Thyroid gland (tissue), 4 donors: ENCODE measurements at regions not wholly inside any gene's neighbourhood (a gene's known extent, or its start where the extent isn't known, plus 50 kb on each side); places are given as distances from the start of the nearest gene placed in this dataset.

Source experiments
- DNase-seq, 2 donors: peaks; one replicate each; pipeline ENCODE4 v3.0.0-alpha.2; 2019
- H3K27ac ChIP-seq, 3 donors: fragments of 200-600 bp; sonication (generic); 1 replicate in 2 of 3; 2 replicates in 1 of 3; pipeline ENCODE4 v1.5.1; 2016 to 2019; ENCODE audit warnings: mild to moderate bottlenecking in 1 of 3, moderate library complexity in 1 of 3
- H3K27me3 ChIP-seq: fragments of 200-600 bp; sonication (generic); one replicate; pipeline ENCODE4 v1.5.1; 2019
- H3K36me3 ChIP-seq, 2 donors: fragments of 200-600 bp; sonication (generic); one replicate each; pipeline ENCODE4 v1.5.1; 2016 to 2019
- H3K4me1 ChIP-seq, 2 donors: fragments of 200-600 bp; sonication (generic); one replicate each; pipeline ENCODE4 v1.5.1; 2017 to 2019
- H3K4me3 ChIP-seq, 3 donors: fragments of 200-600 bp; sonication (generic); replicated peaks in 1 of 3; 1 replicate in 2 of 3; 2 replicates in 1 of 3; pipeline ENCODE4 v1.5.1; 2016; ENCODE audit warnings: mild to moderate bottlenecking in 1 of 3
- H3K9me3 ChIP-seq: fragments of 200-600 bp; sonication (generic); one replicate; pipeline ENCODE4 v1.5.1; 2017
- CTCF ChIP-seq, 6 experiments: fragments of 200-600 bp in 3 of 6; fragments of 450-650 bp in 3 of 6; sonication (generic) in 3 of 6; IDR thresholded peaks; one replicate each; pipeline ENCODE4 v1.5.1; 2016 to 2019; ENCODE audit warnings: antibody characterized with exemption in 6 of 6, mild to moderate bottlenecking in 2 of 6, inconsistent platforms in 1 of 6, moderate library complexity in 1 of 6
- POLR2A ChIP-seq, 2 donors: fragments of 450-650 bp; IDR thresholded peaks; one replicate each; pipeline ENCODE4 v1.6.1; 2017; ENCODE audit warnings: antibody characterized with exemption in 2 of 2, mild to moderate bottlenecking in 2 of 2, moderate library complexity in 1 of 2
- WGBS, 2 donors: methylation state at CpG; one replicate each; pipeline ENCODE4 v1.1.5; 2017; 5-methylcytosine and 5-hydroxymethylcytosine counted together
- intact Hi-C: fragments of 100-400 bp; cut with DNase I; formaldehyde crosslinking; loops from one replicate; pipeline ENCODE4 v1.15.1; 2023

DNA sequence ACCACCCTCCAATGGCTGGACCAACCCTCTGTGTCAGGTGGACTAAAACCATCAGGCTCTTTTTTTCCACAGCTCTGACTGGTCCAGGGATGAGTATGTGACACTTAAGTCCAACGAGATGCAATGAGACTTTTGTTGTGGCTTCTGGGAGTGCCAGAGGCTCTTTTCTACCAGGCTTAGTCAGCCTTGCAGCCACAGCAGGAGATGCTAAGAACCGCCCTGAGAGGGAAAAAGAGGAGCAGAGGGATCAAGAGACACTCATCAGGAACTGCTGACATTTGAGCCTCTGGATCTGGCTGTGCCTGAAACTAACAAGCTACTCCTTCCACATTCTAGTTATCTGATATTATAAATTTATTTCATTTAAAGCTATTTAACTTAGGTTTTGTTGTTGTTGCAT, 270.9 kb upstream of the SULF2 start:
- Histone ChIP-seq H3K27me3 (no peaks in the 10 kb centered on the region), H3K4me1 (no peaks in the 10 kb centered on the region), H3K27ac (no peak overlapping the region), H3K36me3 (no peaks in the 10 kb centered on the region), H3K4me3 (no peak overlapping the region), H3K9me3 (no peaks in the 10 kb centered on the region)
- 56 to 61% methylated on average over 2 of the region's 2 CpGs for WGBS, 2 donors
- TF ChIP-seq CTCF (IDR thresholded peaks at IDR 0.05): no peak
- TF ChIP-seq POLR2A (IDR thresholded peaks at IDR 0.05): no peak
- intact Hi-C loops: no loop called here
- DNase-seq: no peak

DNA sequence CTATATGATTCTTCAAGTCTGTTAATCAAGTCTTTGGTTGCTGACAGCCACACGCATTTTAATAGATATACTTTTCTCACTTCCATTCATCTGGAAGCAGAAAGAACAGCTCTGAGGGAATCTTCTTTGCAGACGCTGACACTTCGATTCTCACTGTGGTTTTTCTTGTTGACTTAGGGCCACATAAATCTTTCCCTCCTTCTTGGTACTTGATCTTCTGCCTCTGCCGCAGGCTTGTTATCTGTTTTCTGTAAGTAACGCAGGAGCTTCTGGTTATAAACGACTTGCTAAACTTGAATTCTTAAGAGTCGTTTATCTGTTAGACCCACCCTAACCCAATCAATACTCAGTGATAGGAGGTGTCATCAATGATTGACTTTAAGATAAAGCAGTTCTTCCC, 268.8 kb upstream of the SULF2 start:
- DNase-seq: no peak
- WGBS, 2 donors: 82 to 89% methylated on average over 7 of the region's 7 CpGs
- H3K27ac ChIP-seq: no peak overlapping the region
- no peaks in the 10 kb centered on the region for H3K9me3 ChIP-seq
- H3K27me3 ChIP-seq: no peaks in the 10 kb centered on the region
- no peaks in the 10 kb centered on the region for H3K36me3 ChIP-seq
- H3K4me3 ChIP-seq: no peak overlapping the region
- H3K4me1 ChIP-seq: no peaks in the 10 kb centered on the region
- intact Hi-C loops: no loop called here
- TF ChIP-seq CTCF (IDR thresholded peaks at IDR 0.05) (no peak), POLR2A (IDR thresholded peaks at IDR 0.05) (no peak)

- Histone ChIP-seq H3K27me3 (no peaks in the 10 kb centered on the region), H3K4me3 (no peak overlapping the region), H3K9me3 (no peaks in the 10 kb centered on the region), H3K4me1 (no peaks in the 10 kb centered on the region), H3K27ac (no peak overlapping the region), H3K36me3 (no peaks in the 10 kb centered on the region)
- TF ChIP-seq POLR2A (IDR thresholded peaks at IDR 0.05): no peak
- TF ChIP-seq CTCF (IDR thresholded peaks at IDR 0.05): no peak
- DNase-seq: no peak
- intact Hi-C loops: no loop called here
- WGBS, 2 donors: 45 to 47% methylated on average over 2 of the region's 2 CpGs
Measured at GRCh38 chr20:48052475-48052835, 267.2 kb upstream of the SULF2 start.

DNA sequence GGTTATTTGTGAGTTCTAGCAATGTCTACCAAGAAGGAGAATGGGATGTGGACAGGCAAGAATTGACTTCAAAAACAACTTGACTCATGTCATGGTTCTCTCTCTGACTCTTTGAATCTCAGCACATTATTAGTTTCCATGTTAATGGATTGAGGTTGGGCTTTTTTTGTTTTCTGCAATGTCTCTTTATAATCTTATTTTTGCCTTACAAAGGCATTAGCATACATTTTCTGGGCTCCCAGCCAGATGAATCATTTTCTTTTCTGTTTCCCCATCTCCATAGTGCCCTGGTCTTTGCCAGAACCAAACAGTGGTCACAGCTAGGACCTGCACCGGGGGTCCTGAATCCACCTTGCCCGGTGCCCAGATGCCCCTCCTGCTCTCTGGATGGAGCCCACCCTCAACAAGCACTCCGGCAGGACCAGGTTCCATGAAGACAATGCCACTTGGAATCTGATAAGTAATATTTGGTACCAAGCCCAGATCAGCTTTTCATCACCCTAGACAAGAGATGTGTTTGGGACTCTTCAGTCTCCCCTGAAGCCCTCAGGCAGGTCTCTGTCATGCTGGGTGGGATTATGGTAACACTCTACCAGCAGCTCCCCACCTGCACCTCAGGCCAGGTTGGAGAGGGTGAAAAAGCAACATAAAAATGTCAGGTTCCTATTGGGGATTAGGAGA, 266.7 kb upstream of the SULF2 start:
- Histone ChIP-seq H3K4me1 (no peaks in the 10 kb centered on the region), H3K27me3 (no peaks in the 10 kb centered on the region), H3K36me3 (no peaks in the 10 kb centered on the region), H3K4me3 (no peak overlapping the region), H3K9me3 (no peaks in the 10 kb centered on the region), H3K27ac (no peak overlapping the region)
- no peak for DNase-seq
- intact Hi-C loops: no loop called here
- 54 to 63% methylated on average over 3 of the region's 3 CpGs for WGBS, 2 donors
- TF ChIP-seq POLR2A (IDR thresholded peaks at IDR 0.05) (no peak), CTCF (IDR thresholded peaks at IDR 0.05) (no peak)

DNA sequence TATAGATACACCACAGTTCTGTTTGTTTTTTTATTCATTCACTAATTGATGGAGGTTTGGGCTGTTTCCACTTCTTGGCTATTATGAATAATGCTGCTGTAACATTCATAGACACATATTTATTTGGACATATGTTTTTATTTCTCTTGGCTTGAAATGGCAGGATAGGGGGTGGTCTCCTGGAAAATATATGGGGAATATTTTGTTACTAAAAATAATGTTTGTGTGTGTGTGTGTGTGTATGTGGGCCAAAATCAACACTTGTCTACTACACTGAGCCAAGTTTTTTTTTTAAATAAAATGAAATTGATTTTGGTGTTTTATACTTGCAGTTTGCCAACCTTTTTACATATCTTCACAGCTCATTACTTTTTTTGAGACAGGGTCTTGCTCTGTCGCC, 264.4 kb upstream of the SULF2 start:
- 63 to 71% methylated on average over 1 of the region's 1 CpG for WGBS, 2 donors
- H3K4me1 ChIP-seq: no peaks in the 10 kb centered on the region
- DNase-seq: no peak
- intact Hi-C loops: no loop called here
- H3K27ac ChIP-seq: no peak overlapping the region
- H3K4me3 ChIP-seq: no peak overlapping the region
- TF ChIP-seq POLR2A (IDR thresholded peaks at IDR 0.05) (no peak), CTCF (IDR thresholded peaks at IDR 0.05) (no peak)
- no peaks in the 10 kb centered on the region for H3K27me3 ChIP-seq
- no peaks in the 10 kb centered on the region for H3K36me3 ChIP-seq
- no peaks in the 10 kb centered on the region for H3K9me3 ChIP-seq
